Chondrocyte (in vitro differentiated cells): ENCODE measurements at regions not wholly inside any gene's neighbourhood (a gene's known extent, or its start where the extent isn't known, plus 50 kb on each side); places are given as distances from the start of the nearest gene placed in this dataset.

ENCODE experiments used
- DNase-seq: peaks from one replicate; pipeline ENCODE4 v3.0.0; 2021; ENCODE audit warnings: mixed read lengths, low spot score
- H3K27ac Mint-ChIP-seq: one replicate; pipeline ENCODE4 v1.8.0; 2021; ENCODE audit warnings: mild to moderate bottlenecking, moderate library complexity, mixed read lengths; ENCODE audit not compliant: unreplicated experiment
- H3K27me3 Mint-ChIP-seq: 2 replicates; pipeline ENCODE4 v1.8.0; 2021; ENCODE audit warnings: low read depth, mixed read lengths
- H3K36me3 Mint-ChIP-seq: 2 replicates; pipeline ENCODE4 v1.8.0; 2021; ENCODE audit warnings: low read depth, mixed read lengths
- H3K4me1 Mint-ChIP-seq: 2 replicates; pipeline ENCODE4 v1.8.0; 2021; ENCODE audit warnings: low read depth, mild to moderate bottlenecking, mixed read lengths
- H3K4me3 Mint-ChIP-seq: one replicate; pipeline ENCODE4 v1.8.0; 2021; ENCODE audit warnings: mild to moderate bottlenecking, moderate library complexity, mixed read lengths; ENCODE audit not compliant: unreplicated experiment
- H3K9me3 Mint-ChIP-seq: 2 replicates; pipeline ENCODE4 v1.8.0; 2021; ENCODE audit warnings: low read depth, mixed read lengths
- TF ChIP-seq, protein P1 (sequence below): fragments of 200-600 bp; sonication (generic); IDR thresholded peaks from 2 replicates; pipeline ENCODE4 v1.5.0; 2021; ENCODE audit warnings: antibody characterized with exemption, mild to moderate bottlenecking, moderate library complexity

DNA sequence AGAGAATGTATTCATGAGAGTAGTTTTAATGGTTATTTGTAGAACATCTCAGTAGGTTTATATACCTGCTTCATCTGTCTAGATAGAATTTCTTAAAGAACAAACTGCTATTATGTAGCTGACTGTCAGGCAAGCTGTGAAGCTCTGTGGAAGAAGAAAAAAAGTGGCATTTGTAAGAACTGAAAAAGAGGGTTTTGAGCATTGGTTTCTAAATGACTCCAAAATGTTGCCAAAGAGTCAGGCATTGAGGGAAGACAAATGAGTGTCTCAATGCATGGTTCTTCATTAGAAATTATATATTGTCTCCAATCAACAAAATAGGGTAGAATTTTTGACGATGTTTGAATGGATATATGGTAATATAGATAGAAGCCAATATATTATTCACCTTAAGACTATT, 1276.1 kb downstream of the KCNT2 start:
- TF ChIP-seq, protein P1, sequence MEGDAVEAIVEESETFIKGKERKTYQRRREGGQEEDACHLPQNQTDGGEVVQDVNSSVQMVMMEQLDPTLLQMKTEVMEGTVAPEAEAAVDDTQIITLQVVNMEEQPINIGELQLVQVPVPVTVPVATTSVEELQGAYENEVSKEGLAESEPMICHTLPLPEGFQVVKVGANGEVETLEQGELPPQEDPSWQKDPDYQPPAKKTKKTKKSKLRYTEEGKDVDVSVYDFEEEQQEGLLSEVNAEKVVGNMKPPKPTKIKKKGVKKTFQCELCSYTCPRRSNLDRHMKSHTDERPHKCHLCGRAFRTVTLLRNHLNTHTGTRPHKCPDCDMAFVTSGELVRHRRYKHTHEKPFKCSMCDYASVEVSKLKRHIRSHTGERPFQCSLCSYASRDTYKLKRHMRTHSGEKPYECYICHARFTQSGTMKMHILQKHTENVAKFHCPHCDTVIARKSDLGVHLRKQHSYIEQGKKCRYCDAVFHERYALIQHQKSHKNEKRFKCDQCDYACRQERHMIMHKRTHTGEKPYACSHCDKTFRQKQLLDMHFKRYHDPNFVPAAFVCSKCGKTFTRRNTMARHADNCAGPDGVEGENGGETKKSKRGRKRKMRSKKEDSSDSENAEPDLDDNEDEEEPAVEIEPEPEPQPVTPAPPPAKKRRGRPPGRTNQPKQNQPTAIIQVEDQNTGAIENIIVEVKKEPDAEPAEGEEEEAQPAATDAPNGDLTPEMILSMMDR, result no peak
- no peaks in the 10 kb centered on the region for H3K27me3 Mint-ChIP-seq
- no peak for DNase-seq
- H3K4me1 Mint-ChIP-seq, result peaks cover 7% of the 10 kb centered on the region
- no peaks in the 10 kb centered on the region for H3K9me3 Mint-ChIP-seq
- no peak overlapping the region for H3K27ac Mint-ChIP-seq
- no peak overlapping the region for H3K4me3 Mint-ChIP-seq
- H3K36me3 Mint-ChIP-seq, result no peaks in the 10 kb centered on the region

DNA sequence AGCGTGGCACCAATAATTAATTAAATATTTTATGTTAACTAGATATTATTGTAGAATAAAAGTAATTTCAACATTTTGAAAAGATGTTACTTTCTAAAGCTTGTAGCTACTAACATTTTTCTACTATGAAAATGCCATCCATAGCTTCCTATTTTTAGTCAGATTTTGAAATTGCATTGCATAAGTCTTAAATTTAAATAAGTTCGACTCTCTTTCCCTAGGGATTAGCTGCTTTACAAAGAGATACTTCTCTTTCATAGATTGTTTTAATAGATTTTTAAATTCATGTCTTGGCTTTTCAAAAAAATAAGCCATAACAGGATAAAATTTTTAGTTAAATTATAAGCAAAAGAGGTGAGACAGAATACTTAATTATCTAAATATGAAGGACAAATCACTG, 1279.6 kb downstream of the KCNT2 start:
- Mint-ChIP-seq H3K4me3 (no peak overlapping the region), H3K9me3 (no peaks in the 10 kb centered on the region), H3K36me3 (no peaks in the 10 kb centered on the region), H3K27ac (no peak overlapping the region), H3K27me3 (no peaks in the 10 kb centered on the region), H3K4me1 (peaks cover 7% of the 10 kb centered on the region)
- TF ChIP-seq, protein P1, result no peak
- DNase-seq, result no peak

DNA sequence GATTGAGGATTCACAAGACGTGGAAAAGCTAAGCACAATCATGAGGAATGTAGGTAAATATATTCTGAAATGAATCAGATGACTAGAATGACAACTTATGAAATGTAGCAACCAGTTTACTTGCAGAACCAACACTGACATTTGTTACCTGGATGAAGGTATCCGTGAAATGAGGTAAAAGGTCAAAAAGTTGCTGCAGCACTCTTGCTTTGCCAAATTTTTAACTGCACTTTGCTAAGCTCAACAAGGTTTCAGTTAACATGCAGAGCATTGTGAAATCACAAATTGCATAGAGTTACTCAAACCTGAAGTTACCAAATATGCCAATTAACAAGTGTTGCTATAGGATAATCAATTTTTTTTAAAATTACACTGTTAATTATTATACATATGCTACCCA, 1280.1 kb downstream of the KCNT2 start:
- DNase-seq, result no peak
- Mint-ChIP-seq H3K27ac (no peak overlapping the region), H3K36me3 (no peaks in the 10 kb centered on the region), H3K9me3 (no peaks in the 10 kb centered on the region), H3K27me3 (no peaks in the 10 kb centered on the region), H3K4me3 (no peak overlapping the region), H3K4me1 (peaks cover 7% of the 10 kb centered on the region)
- TF ChIP-seq, protein P1, result no peak

DNA sequence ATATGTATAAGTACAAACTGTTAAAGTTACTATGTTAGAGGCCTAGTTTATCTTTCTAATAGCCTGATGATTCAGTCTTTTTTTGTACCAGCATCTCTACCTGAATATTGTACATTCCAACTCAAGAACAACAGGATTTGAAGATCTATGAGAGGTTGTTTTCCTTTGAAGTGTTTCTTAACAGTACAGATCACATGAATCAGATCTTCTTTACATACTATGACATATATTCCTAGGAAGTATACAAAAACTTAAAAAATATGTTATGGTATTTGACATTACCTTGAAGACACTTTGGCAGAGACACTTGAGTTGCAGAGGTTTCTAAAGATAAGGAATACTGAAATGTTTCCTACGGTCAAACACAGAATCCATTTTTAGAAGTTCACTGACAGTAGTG, 1280.9 kb downstream of the KCNT2 start:
- DNase-seq, result no peak
- H3K36me3 Mint-ChIP-seq, result no peaks in the 10 kb centered on the region
- TF ChIP-seq, protein P1, result no peak
- no peak overlapping the region for H3K4me3 Mint-ChIP-seq
- H3K27me3 Mint-ChIP-seq, result no peaks in the 10 kb centered on the region
- H3K27ac Mint-ChIP-seq, result no peak overlapping the region
- H3K9me3 Mint-ChIP-seq, result no peaks in the 10 kb centered on the region
- H3K4me1 Mint-ChIP-seq, result peaks cover 7% of the 10 kb centered on the region

DNA sequence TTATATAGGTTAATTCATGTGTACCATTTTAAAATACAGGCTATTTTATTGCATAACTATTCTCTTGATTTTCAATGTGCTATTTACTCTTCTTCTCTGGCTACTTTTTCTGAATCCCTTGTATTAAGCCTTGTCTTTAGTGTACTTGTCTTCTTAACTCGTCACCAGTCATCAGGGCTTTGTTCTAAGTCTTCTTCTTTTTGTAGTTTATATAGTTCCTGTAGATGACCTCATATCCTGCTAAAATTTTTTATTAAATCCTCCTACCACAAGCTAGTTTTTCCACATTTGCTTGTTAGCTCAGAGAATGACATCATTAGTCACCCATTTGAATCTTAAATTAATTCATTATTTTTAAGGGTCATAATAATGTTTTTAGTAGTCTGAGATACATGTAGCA, 1281.9 kb downstream of the KCNT2 start:
- no peaks in the 10 kb centered on the region for H3K36me3 Mint-ChIP-seq
- TF ChIP-seq, protein P1, result no peak
- H3K27ac Mint-ChIP-seq, result no peak overlapping the region

More for the DNA sequence above, 1281.9 kb downstream of the KCNT2 start:
- DNase-seq, result no peak
- peaks cover 7% of the 10 kb centered on the region for H3K4me1 Mint-ChIP-seq
- H3K9me3 Mint-ChIP-seq, result no peaks in the 10 kb centered on the region
- no peaks in the 10 kb centered on the region for H3K27me3 Mint-ChIP-seq
- H3K4me3 Mint-ChIP-seq, result no peak overlapping the region
